ENCODE measurements at regions not wholly inside any gene's neighbourhood (a gene's known extent, or its start where the extent isn't known, plus 50 kb on each side); places are given as distances from the start of the nearest gene placed in this dataset.

- Mint-ChIP-seq H3K27me3 (ENCODE audit: low read depth in 3 of 3) (peaks cover 0 to 2% (median 0%) of the 10 kb centered on the region in 3 donors), H3K9me3 (peaks cover 5 to 24% (median 12%) of the 10 kb centered on the region in 7 donors), H3K4me3 (no peak overlapping the region), H3K4me1 (no peaks in the 10 kb centered on the region), H3K27ac (no peak overlapping the region), H3K36me3 (no peaks in the 10 kb centered on the region)
- peaks cover 12 to 27% of the 10 kb centered on the region in 2 donors for H3K9me3 ChIP-seq (replicated peaks in 1 of 2; ENCODE audit: control insufficient read depth in 1 of 2, insufficient read depth in 1 of 2, low read length in 2 of 2)
- no peak overlapping the region for H3K4me2 ChIP-seq (replicated peaks; ENCODE audit: extremely low read depth, low read length, poor library complexity, severe bottlenecking)
- no peak overlapping the region for H3K9ac ChIP-seq (ENCODE audit: insufficient read depth, low read length, poor library complexity, severe bottlenecking)
- H3K79me2 ChIP-seq (ENCODE audit: insufficient read depth, low read length), result no peaks in the 10 kb centered on the region
- no peak for TF ChIP-seq CTCF (IDR thresholded peaks at IDR 0.05)
- no peaks in the 10 kb centered on the region for H3K36me3 ChIP-seq (replicated peaks in 1 of 2; ENCODE audit: control insufficient read depth in 1 of 2, insufficient read depth in 2 of 2, low read length in 2 of 2)
- no peaks in the 10 kb centered on the region for H3K27me3 ChIP-seq (ENCODE audit: control insufficient read depth in 2 of 2, insufficient read depth in 2 of 2, low read length in 2 of 2)
- DNase-seq, result no peak
- H3K4me3 ChIP-seq (replicated peaks in 1 of 3; ENCODE audit: low read depth in 2 of 3, low read length in 3 of 3), result no peak overlapping the region
- H2AFZ ChIP-seq (ENCODE audit: insufficient read depth, low read depth, low read length, poor library complexity, severe bottlenecking), result no peak overlapping the region
- no peak overlapping the region for H3K27ac ChIP-seq (ENCODE audit: low read depth in 1 of 2, low read length in 2 of 2)
- no CpG with 5 or more reads among the region's 1 CpG for WGBS (ENCODE audit: insufficient coverage)
- H4K20me1 ChIP-seq (ENCODE audit: insufficient read depth, low read length), result no peaks in the 10 kb centered on the region
- intact Hi-C loops (cut with micrococcal nuclease), result no loop called here
- H3K4me1 ChIP-seq (ENCODE audit: control insufficient read depth in 1 of 2, insufficient read depth in 2 of 2, low read length in 2 of 2), result no peaks in the 10 kb centered on the region
These were observed 350.0 kb downstream of the AKAIN1 start for GRCh38 chr18:4847056-4847455.

- Histone ChIP-seq H3K79me2 (ENCODE audit: insufficient read depth, low read length) (no peaks in the 10 kb centered on the region), H3K4me3 (replicated peaks in 1 of 3; ENCODE audit: low read depth in 2 of 3, low read length in 3 of 3) (no peak overlapping the region), H4K20me1 (ENCODE audit: insufficient read depth, low read length) (no peaks in the 10 kb centered on the region), H3K4me2 (replicated peaks; ENCODE audit: extremely low read depth, low read length, poor library complexity, severe bottlenecking) (no peak overlapping the region), H3K36me3 (replicated peaks in 1 of 2; ENCODE audit: control insufficient read depth in 1 of 2, insufficient read depth in 2 of 2, low read length in 2 of 2) (no peaks in the 10 kb centered on the region), H3K9me3 (replicated peaks in 1 of 2; ENCODE audit: control insufficient read depth in 1 of 2, insufficient read depth in 1 of 2, low read length in 2 of 2) (peaks cover 12 to 20% of the 10 kb centered on the region in 2 donors), H3K9ac (ENCODE audit: insufficient read depth, low read length, poor library complexity, severe bottlenecking) (no peak overlapping the region), H3K27ac (ENCODE audit: low read depth in 1 of 2, low read length in 2 of 2) (no peak overlapping the region), H3K4me1 (ENCODE audit: control insufficient read depth in 1 of 2, insufficient read depth in 2 of 2, low read length in 2 of 2) (no peaks in the 10 kb centered on the region), H3K27me3 (ENCODE audit: control insufficient read depth in 2 of 2, insufficient read depth in 2 of 2, low read length in 2 of 2) (no peaks in the 10 kb centered on the region), H2AFZ (ENCODE audit: insufficient read depth, low read depth, low read length, poor library complexity, severe bottlenecking) (no peak overlapping the region)
- no peaks in the 10 kb centered on the region for H3K36me3 Mint-ChIP-seq
- DNase-seq, result no peak
- no peak overlapping the region for H3K27ac Mint-ChIP-seq
- TF ChIP-seq CTCF (IDR thresholded peaks at IDR 0.05), result no peak
- no peaks in the 10 kb centered on the region for H3K4me1 Mint-ChIP-seq
- 49% methylated on average over 2 of the region's 3 CpGs for WGBS (ENCODE audit: insufficient coverage)
- peaks cover 0 to 2% (median 0%) of the 10 kb centered on the region in 3 donors for H3K27me3 Mint-ChIP-seq (ENCODE audit: low read depth in 3 of 3)
- no peak overlapping the region for H3K4me3 Mint-ChIP-seq
- H3K9me3 Mint-ChIP-seq, result peaks cover 0 to 17% (median 10%) of the 10 kb centered on the region in 7 donors
- intact Hi-C loops (cut with micrococcal nuclease), result no loop called here
These were observed 352.7 kb downstream of the AKAIN1 start for GRCh38 chr18:4844320-4844719.
